ENCODE measurements at regions not wholly inside any gene's neighbourhood (a gene's known extent, or its start where the extent isn't known, plus 50 kb on each side); places are given as distances from the start of the nearest gene placed in this dataset.

DNA sequence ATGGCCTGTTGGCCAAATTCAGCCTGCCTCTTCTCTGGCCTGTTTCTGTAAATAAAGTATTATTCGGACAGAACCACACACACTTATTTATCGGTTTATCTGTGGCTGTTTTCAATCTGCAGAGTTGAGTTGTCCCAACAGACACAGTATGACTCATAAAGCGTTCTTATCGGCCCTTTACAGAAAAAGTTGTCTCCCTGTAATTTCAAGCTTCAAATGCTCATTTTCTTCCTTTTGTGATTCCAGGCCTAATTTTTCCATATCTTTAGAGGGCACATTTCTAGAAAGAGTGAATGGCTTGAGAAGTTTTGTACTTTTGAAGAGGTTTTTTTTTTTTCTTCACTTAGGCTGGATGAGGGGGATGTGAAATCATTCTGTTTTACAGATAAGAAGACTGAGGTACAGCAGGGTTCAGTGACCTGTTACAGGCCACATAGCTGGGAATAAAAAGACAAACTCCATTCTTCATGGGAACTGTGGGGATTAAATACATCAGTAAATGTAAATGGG, 440.9 kb downstream of the TSHZ3 start:
- DNase-seq (ENCODE audit: low read depth), result no peak
- H3K4me3 ChIP-seq (ENCODE audit: low read depth, low read length), result no peak overlapping the region
- TF ChIP-seq, protein P1, sequence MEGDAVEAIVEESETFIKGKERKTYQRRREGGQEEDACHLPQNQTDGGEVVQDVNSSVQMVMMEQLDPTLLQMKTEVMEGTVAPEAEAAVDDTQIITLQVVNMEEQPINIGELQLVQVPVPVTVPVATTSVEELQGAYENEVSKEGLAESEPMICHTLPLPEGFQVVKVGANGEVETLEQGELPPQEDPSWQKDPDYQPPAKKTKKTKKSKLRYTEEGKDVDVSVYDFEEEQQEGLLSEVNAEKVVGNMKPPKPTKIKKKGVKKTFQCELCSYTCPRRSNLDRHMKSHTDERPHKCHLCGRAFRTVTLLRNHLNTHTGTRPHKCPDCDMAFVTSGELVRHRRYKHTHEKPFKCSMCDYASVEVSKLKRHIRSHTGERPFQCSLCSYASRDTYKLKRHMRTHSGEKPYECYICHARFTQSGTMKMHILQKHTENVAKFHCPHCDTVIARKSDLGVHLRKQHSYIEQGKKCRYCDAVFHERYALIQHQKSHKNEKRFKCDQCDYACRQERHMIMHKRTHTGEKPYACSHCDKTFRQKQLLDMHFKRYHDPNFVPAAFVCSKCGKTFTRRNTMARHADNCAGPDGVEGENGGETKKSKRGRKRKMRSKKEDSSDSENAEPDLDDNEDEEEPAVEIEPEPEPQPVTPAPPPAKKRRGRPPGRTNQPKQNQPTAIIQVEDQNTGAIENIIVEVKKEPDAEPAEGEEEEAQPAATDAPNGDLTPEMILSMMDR (IDR thresholded peaks at IDR 0.05; ENCODE audit: insufficient read depth, low read length), result no peak

DNA sequence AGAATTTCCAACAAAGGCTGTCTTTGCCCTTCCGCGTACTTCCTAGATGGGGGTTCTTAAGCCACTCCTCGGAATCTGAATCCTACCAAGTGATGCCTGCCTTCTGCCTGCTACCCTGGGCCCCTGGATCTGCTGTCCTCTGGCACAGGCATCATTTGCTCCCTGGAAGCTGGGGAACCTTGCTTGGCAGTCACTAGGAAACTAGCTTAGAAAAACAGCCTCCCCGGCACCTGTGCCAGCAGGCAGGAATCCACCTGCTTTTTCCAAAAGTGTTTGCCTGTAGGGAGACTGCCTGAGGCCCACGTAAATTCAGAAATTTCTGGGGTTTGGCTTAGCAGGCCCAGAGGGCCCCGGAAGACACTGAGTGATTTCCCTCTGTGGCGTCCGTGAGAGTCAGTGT, 442.4 kb downstream of the TSHZ3 start:
- TF ChIP-seq, protein P1 (IDR thresholded peaks at IDR 0.05; ENCODE audit: insufficient read depth, low read length), result no peak
- no peak for DNase-seq (ENCODE audit: low read depth)
- H3K4me3 ChIP-seq (ENCODE audit: low read depth, low read length), result no peak overlapping the region

DNA sequence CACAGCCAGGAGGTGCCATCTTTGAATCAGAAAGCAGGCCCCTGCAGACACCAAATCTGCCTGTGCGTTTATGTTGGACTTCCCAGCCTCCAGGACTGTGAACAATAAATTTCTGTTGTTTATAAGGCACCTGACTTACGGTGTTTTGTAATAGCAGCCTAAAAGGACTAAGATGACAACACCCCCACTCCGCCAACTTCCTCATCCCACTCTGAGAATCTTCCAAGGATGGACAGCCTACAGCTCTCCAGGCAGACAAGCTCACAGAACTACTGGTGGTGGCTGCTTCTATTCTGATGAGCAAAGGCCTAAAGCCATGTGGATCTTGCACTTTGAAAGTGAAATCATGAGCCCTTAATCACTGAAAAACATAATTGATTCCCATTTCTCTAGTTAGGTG, 449.2 kb downstream of the TSHZ3 start:
- TF ChIP-seq, protein P1 (IDR thresholded peaks at IDR 0.05; ENCODE audit: insufficient read depth, low read length), result no peak
- no peak overlapping the region for H3K4me3 ChIP-seq (ENCODE audit: low read depth, low read length)
- no peak for DNase-seq (ENCODE audit: low read depth)

DNA sequence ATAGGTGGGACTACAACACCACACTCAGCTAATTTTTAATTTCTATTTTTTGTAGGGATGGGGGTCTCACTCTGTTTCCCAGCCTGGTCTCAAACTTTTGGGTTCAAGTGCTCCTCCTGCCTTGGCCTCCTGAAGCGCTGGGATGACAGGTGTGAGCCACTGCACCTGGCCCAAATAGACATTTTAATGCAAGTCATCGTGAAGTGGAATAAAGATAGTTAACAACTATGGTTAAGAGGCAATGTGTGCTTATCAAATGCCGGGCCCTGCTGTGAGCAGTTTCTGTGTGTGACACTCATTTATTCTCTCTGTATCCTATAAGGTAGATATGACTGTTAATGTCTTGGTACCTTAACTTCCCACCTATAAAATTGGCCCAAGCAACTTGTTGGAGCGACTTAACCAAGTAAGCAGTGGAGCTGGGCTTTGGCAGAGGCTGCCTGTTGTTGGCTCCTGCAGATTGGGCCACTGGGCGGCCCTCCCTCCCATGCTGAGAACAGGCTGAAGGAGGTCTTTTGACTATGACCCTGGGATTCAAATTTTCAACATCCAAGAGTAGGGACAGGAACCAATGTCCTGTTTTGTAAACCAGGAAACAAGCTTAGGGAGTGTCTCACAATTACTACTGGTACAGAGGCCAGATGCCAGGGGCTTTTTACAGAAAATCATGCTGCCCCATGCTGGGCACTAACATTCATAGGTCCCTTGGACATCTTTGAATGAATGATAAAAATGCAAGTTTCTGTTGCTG, 450.7 kb downstream of the TSHZ3 start:
- TF ChIP-seq, protein P1 (IDR thresholded peaks at IDR 0.05; ENCODE audit: insufficient read depth, low read length), result no peak
- no peak overlapping the region for H3K4me3 ChIP-seq (ENCODE audit: low read depth, low read length)
- DNase-seq (ENCODE audit: low read depth), result no peak

DNA sequence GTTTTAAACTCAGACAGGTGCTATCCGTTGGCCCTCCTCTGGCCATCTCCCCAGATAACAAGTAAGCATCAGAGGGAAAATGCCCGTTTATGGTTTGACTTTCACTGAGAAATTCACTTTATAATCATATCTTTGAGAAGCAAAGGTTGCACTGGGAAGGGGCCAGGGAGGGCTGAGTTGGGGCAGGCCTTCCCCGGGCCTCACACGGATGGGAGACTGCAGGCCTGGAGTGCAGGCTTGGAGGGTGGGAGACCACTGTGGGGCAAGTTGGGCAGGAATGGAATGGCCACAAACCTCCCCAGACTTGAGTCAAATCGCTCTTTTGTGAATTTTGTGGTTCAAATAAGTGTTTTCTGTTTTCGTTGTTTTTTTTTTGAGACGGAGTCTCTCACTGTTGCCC, 451.7 kb downstream of the TSHZ3 start:
- TF ChIP-seq, protein P1 (IDR thresholded peaks at IDR 0.05; ENCODE audit: insufficient read depth, low read length), result no peak
- H3K4me3 ChIP-seq (ENCODE audit: low read depth, low read length), result no peak overlapping the region
- no peak for DNase-seq (ENCODE audit: low read depth)

DNA sequence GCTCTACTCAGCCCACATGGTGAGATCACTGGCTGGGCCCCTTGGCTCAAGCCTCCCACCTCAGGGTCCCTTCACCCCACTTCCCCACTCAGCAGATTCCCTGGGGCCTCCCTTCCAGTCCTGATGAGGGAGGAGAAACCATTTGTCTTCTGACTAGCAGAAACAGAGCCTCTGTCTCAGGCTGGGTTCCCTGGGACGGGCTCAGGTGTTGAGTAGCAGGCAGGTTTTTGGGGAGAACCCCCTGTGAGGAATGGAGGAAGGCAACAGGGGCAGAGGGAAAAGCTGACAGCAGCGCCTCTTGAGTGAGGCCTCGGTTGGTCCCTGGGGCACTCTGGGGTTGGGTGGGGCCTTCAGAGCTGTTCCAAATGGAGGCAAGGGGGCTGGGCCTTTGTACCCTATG, 452.2 kb downstream of the TSHZ3 start:
- DNase-seq (ENCODE audit: low read depth), result no peak
- TF ChIP-seq, protein P1 (IDR thresholded peaks at IDR 0.05; ENCODE audit: insufficient read depth, low read length), result no peak

More for the DNA sequence above, 452.2 kb downstream of the TSHZ3 start:
- H3K4me3 ChIP-seq (ENCODE audit: low read depth, low read length), result no peak overlapping the region

Data from fibroblast of the aortic adventitia (primary cell).